Ovary (tissue), 7 donors: ENCODE measurements at regions not wholly inside any gene's neighbourhood (a gene's known extent, or its start where the extent isn't known, plus 50 kb on each side); places are given as distances from the start of the nearest gene placed in this dataset.

ENCODE experiments used
- DNase-seq, 5 donors: peaks; one replicate each; pipeline ENCODE4 v3.0.0-alpha.2; 2019 to 2020
- H3K27ac ChIP-seq, 2 donors: fragments of 200-600 bp; one replicate each; pipeline versions ENCODE4 v1.5.1 to v1.8.0; 2019 to 2022
- H3K27me3 ChIP-seq: fragments of 200-600 bp; one replicate; pipeline ENCODE4 v1.8.0; 2022
- H3K36me3 ChIP-seq: fragments of 200-600 bp; sonication (generic); one replicate; pipeline ENCODE4 v1.5.1; 2019
- H3K4me1 ChIP-seq: one replicate; pipeline ENCODE4 v1.8.1; 2013; ENCODE audit warnings: mild to moderate bottlenecking, moderate library complexity; ENCODE audit not compliant: insufficient read depth
- H3K4me3 ChIP-seq: fragments of 200-600 bp; sonication (generic); one replicate; pipeline ENCODE4 v1.5.1; 2017
- H3K9me3 ChIP-seq, 2 donors: fragments of 200-600 bp in 1 of 2; sonication (generic) in 1 of 2; one replicate each; pipeline versions ENCODE4 v1.5.1 to v1.8.1; 2013 to 2019; ENCODE audit warnings: mild to moderate bottlenecking in 1 of 2, moderate library complexity in 1 of 2
- EP300 ChIP-seq: sonication (generic); formaldehyde crosslinking; IDR thresholded peaks from one replicate; pipeline ENCODE4 v1.6.1; 2017; ENCODE audit warnings: antibody characterized with exemption
- POLR2A ChIP-seq: fragments of 450-650 bp; IDR thresholded peaks from one replicate; pipeline ENCODE4 v1.6.1; 2017; ENCODE audit warnings: antibody characterized with exemption, mild to moderate bottlenecking, moderate library complexity
- WGBS, 3 donors: extraction: QIAGEN DNeasy Blood & Tissue Kit in 1 of 3; methylation state at CpG; one replicate each; pipeline versions ENCODE4 v1.1.5 to v1.1.7; 2013 to 2017; 5-methylcytosine and 5-hydroxymethylcytosine counted together
- intact Hi-C, 4 donors: fragments of 100-400 bp; cut with DNase I; formaldehyde crosslinking; loops; one replicate each; pipeline versions ENCODE4 v1.11.0 to v1.15.1; 2022 to 2023
- TF ChIP-seq, protein P1 (sequence below), 3 donors: fragments of 450-650 bp in 2 of 3; fragments of 200-600 bp in 1 of 3; IDR thresholded peaks; one replicate each; pipeline versions ENCODE4 v1.5.1 to v1.8.0; 2016 to 2022; ENCODE audit warnings: antibody characterized with exemption in 3 of 3, mild to moderate bottlenecking in 1 of 3
- donor health status: DM: no; HTN: no; CAD: no; lungs with moderate emphysema.
- donor health status: DM: no; HTN: no; CAD: no.
- donor health status: Bipolar disorder and iron deficiency.
- donor health status: DM: no; HTN: no; CAD: no.
- donor health status: DM: yes; HTN: yes; CAD: no.

DNA sequence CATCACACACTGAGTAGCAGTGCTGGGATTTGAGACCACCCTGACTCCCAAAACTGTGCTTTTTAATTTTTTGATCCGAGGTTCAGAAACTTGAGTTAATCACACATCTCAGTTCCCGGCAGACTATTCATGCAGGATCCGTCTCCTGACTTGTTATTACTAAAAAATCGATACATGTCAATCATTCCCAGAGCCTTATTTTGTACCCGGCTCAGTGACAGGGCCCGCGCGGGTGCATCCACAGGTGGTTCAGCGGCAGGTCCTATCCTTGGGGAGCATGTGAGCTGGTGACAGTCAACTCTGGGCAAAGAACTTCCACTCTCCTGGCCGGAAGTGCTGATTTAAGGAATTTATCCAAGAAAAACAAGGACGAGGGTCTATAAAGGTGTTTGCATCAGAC, 95.9 kb upstream of the MVB12B start:
- intact Hi-C loops, result no loop called here
- no peak overlapping the region for H3K4me3 ChIP-seq
- no peaks in the 10 kb centered on the region for H3K36me3 ChIP-seq
- no peaks in the 10 kb centered on the region for H3K4me1 ChIP-seq
- 82 to 84% (median 84%) methylated on average over 11 of the region's 11 CpGs for WGBS, 3 donors
- H3K9me3 ChIP-seq, result no peaks in the 10 kb centered on the region
- TF ChIP-seq, protein P1, sequence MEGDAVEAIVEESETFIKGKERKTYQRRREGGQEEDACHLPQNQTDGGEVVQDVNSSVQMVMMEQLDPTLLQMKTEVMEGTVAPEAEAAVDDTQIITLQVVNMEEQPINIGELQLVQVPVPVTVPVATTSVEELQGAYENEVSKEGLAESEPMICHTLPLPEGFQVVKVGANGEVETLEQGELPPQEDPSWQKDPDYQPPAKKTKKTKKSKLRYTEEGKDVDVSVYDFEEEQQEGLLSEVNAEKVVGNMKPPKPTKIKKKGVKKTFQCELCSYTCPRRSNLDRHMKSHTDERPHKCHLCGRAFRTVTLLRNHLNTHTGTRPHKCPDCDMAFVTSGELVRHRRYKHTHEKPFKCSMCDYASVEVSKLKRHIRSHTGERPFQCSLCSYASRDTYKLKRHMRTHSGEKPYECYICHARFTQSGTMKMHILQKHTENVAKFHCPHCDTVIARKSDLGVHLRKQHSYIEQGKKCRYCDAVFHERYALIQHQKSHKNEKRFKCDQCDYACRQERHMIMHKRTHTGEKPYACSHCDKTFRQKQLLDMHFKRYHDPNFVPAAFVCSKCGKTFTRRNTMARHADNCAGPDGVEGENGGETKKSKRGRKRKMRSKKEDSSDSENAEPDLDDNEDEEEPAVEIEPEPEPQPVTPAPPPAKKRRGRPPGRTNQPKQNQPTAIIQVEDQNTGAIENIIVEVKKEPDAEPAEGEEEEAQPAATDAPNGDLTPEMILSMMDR (IDR thresholded peaks at IDR 0.05), result no peak
- no peak for TF ChIP-seq EP300
- TF ChIP-seq POLR2A, result no peak
- no peak overlapping the region for H3K27ac ChIP-seq
- H3K27me3 ChIP-seq, result no peaks in the 10 kb centered on the region
- no peak for DNase-seq

DNA sequence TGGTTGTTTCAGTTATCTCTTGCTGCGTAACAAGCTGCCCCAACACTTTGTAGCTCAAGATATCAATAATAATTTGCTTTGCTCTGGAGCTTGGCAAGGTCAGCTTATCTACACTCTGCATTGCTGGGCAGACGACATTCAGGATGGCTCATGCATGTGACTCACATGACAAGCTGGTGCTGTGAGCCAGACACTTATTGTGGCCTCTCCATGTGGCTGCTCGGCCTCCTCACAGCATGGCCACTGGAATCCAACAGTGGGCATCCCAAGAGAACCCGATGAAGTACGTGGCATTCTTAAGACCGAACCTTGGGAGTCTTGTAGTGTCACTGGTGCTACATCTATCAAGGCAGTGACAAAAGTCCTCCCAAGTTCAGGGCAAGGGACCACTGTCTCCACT, 94.2 kb upstream of the MVB12B start:
- 88 to 91% (median 88%) methylated on average over 6 of the region's 6 CpGs for WGBS, 3 donors
- no peaks in the 10 kb centered on the region for H3K36me3 ChIP-seq
- TF ChIP-seq POLR2A (no peak), EP300 (no peak)
- TF ChIP-seq, protein P1 (IDR thresholded peaks at IDR 0.05), result no peak
- DNase-seq, result no peak
- intact Hi-C loops, result no loop called here
- no peaks in the 10 kb centered on the region for H3K4me1 ChIP-seq
- H3K27me3 ChIP-seq, result no peaks in the 10 kb centered on the region
- no peak overlapping the region for H3K27ac ChIP-seq
- no peak overlapping the region for H3K4me3 ChIP-seq
- no peaks in the 10 kb centered on the region for H3K9me3 ChIP-seq

DNA sequence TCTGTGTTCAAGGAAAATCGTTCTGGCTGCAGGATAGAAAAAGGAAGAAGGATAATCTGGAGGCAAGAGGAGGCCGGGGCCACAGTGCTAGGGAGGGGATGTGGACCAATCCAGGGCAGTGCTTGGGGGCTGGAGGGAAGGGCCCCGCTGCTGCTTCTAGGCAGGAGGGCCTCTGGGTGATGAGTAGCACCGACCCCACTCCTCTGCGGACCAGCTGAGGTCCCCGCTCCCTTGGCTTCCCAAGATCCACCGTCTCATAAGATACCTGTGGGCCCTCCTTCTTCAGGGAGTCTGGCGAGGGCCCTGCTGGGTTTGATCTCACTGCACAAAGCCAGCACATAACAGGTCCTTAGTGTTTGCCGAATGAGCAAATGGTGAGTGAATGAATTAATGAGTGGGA, 93.5 kb upstream of the MVB12B start:
- H3K27me3 ChIP-seq, result no peaks in the 10 kb centered on the region
- no peak for DNase-seq
- 81 to 86% (median 85%) methylated on average over 9 of the region's 9 CpGs for WGBS, 3 donors
- no peak overlapping the region for H3K4me3 ChIP-seq
- TF ChIP-seq, protein P1 (IDR thresholded peaks at IDR 0.05), result no peak
- no peak for TF ChIP-seq EP300
- TF ChIP-seq POLR2A, result no peak
- intact Hi-C loops, result no loop called here
- H3K27ac ChIP-seq, result no peak overlapping the region
- H3K4me1 ChIP-seq, result no peaks in the 10 kb centered on the region
- H3K36me3 ChIP-seq, result no peaks in the 10 kb centered on the region
- H3K9me3 ChIP-seq, result no peaks in the 10 kb centered on the region

DNA sequence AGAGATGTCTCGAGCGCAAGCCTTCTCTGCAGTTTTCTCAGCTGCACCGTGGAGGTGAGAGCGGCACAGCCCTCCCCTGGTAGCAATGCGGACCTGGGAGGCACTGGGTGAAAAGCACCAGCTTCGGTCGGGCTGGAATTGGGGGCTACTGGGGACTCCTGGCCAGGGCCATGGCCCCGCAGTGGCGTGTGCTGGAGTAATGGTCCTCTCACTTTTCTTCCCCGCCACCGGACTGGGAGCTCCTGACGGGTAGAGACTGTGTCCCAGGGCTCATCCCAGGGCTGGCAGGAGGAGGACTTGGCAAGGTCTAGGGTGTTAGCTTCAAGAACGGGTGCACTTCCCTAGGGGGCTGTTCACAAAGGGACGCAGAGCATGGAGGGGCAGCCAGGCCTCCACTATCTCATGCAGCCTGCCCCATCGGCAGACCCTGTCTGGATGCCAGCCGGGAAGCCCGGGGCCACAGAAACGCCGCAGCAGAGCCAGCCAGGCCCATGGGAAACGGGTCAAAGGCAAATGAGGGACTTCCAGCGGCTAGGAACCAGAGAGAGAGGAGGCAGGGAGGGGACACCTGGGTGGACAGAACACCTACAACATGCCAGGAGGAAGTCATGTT, 92.6 kb upstream of the MVB12B start:
- DNase-seq, result no peak
- Histone ChIP-seq H3K36me3 (no peaks in the 10 kb centered on the region), H3K27me3 (no peaks in the 10 kb centered on the region), H3K4me1 (no peaks in the 10 kb centered on the region), H3K27ac (no peak overlapping the region), H3K4me3 (no peak overlapping the region), H3K9me3 (no peaks in the 10 kb centered on the region)
- 88 to 91% (median 91%) methylated on average over 21 of the region's 21 CpGs for WGBS, 3 donors
- intact Hi-C loops, result no loop called here
- no peak for TF ChIP-seq EP300
- TF ChIP-seq, protein P1 (IDR thresholded peaks at IDR 0.05), result no peak
- TF ChIP-seq POLR2A, result no peak
